ENCODE measurements at regions not wholly inside any gene's neighbourhood (a gene's known extent, or its start where the extent isn't known, plus 50 kb on each side); places are given as distances from the start of the nearest gene placed in this dataset.
"Not testable (repeated sequence)": the region's sequence is repeated elsewhere in the genome, so short reads cannot be mapped to it uniquely, and the experiment has no call there.

- no peak for DNase-seq
Measured at GRCh38 chr13:88739195-88739594, 1068.0 kb downstream of the SLITRK5 start.

- DNase-seq, result no peak
Measured at GRCh38 chr13:88744289-88744688, 1073.1 kb downstream of the SLITRK5 start.

DNA sequence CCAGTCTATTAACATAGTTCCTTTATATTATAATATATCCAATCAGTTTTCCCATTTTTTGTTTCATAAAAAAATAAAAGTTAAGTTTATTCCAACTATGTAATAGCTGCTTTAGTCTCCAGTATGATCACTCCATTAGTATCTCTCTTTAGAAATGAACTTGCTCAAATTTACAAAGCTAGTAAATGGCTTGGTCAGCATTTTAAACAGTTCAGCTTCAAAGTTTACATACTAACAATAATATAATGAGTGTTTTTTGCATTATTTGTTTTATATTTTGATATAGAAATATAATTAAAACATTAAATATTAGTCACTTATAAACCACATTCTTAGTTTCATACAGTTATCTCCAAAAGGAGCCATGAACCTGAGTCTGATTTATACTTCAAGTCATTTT is 1073.8 kb downstream of the SLITRK5 start:
- no peak for DNase-seq

GRCh38 chr13:88752041-88752440 is 1080.9 kb downstream of the SLITRK5 start:
- no peak for DNase-seq

DNA sequence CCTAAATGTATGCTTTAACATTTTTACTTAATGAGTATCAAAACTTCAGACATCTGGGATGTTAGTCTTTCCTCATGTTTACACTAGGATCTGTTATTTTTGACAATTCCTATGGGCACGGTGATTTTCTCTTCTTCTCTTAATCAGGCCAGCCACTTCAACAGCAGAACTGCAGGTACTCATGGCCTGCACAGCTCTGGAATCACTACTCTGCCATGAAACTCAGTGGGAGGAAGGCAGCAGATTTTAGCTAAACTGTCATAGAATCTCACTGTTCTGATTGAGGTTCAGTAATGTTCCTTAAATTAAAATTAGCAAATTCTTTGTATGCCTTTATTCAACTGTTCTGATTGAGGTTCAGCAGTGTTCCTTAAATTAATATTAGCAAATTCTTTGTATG is 1083.0 kb downstream of the SLITRK5 start:
- DNase-seq, result no peak

DNA sequence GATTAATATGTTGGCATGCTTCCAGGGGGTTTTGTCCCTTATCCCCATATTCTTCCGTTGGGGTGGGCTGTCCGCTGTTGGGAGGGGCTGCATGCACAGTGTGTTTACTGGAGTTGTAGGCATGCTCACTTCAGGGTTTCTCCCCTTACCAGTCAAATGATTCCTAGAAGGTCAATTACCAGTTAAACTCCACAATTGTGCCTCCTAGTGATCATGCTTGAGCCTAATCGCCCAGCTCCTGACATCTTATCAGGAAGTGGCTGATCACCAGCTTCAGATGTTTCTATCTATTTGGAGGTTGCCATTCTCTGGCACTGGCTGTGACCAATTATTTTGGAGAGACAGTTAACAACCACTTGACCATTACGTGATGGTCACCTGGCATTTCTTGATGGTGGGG is 1090.0 kb downstream of the SLITRK5 start:
- DNase-seq, result no peak

- no peak for DNase-seq
Measured at GRCh38 chr13:88764103-88764502, 1092.9 kb downstream of the SLITRK5 start.

- DNase-seq, result no peak
Measured at GRCh38 chr13:88800505-88800904, 1129.3 kb downstream of the SLITRK5 start.

- no peak for DNase-seq
Measured at GRCh38 chr13:88801361-88801760, 1130.2 kb downstream of the SLITRK5 start.

GRCh38 chr13:88802886-88803285 is 1131.7 kb downstream of the SLITRK5 start:
- DNase-seq, result no peak

DNA sequence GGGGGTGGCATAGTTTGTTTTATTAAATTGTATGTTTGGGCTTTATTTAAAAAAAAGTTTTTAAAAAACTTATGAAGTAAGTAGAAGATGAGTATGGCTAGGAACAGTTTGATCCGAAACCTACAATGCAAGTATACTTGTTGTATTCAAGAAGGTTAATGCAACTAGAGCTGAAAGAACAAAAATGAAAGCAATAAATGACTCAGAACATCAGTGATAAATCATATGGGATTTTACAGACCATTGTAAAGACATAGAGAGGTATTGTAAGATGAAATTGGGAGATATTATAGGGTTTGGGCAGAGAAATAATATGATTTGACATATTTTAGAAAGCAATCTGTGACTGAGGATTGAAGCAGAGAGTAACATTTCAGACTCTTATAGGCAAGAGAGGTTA is 1135.3 kb downstream of the SLITRK5 start:
- DNase-seq, result no peak

GRCh38 chr13:88817560-88817959 is 1146.4 kb downstream of the SLITRK5 start:
- no peak for DNase-seq

- no peak for DNase-seq
Measured at GRCh38 chr13:88823114-88823513, 1151.9 kb downstream of the SLITRK5 start.

DNA sequence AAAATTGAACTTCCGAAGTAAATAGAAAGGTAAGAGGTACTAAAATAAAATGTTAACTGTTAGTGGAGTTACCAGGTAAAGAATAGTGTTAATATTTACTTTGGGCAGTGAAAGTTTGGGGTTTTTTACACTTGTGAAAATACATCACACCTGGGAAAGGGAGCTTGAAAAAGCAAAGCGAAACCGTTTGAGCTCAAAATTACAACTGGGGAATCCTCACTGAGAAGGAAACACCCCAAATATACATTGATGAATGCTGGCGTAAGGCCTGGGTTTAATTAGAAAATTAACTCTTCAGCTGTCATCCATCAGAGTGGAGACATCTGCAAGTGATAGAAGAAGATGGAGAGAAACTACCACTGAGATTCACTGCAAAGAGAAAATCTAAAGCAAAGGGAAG is 1153.0 kb downstream of the SLITRK5 start:
- no peak for DNase-seq

DNA sequence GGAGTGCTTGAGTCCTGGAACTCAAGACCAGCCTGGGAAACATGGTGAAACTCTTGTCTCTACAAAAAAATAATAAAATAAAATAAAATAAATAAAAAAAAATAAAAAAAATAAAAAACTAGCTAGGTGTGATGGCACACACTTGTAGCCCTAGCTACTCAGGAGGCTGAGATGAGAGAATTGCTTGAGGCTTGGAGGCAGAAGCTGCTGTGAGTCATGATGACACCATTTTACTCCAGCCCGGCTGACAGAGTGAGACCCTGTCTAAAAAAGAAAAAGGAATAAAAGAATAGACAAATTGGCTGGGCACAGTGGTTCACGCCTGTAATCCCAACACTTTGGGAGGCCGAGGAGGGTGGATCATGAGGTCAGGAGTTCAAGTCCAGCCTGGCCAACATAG is 1168.9 kb downstream of the SLITRK5 start:
- DNase-seq, result no peak

DNA sequence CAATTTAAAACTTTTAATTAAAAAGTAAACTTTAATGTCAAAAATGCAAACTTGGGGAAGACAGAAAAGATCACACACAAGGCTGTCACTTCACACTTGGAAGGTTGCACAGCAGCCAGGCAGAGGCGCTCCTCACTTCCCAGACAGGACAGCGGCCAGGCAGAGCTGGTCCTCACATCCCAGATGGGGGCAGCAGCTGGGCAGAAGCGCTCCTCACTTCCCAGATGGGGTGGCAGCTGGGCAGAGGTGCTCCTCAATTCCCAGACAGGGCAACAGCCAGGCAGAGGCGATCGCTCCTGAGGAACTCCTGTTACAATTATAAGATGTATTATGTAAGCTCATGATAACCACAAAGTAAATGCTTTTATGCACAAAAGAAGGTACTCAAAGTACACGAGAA is 1181.1 kb downstream of the SLITRK5 start:
- not testable (repeated sequence) for DNase-seq

DNA sequence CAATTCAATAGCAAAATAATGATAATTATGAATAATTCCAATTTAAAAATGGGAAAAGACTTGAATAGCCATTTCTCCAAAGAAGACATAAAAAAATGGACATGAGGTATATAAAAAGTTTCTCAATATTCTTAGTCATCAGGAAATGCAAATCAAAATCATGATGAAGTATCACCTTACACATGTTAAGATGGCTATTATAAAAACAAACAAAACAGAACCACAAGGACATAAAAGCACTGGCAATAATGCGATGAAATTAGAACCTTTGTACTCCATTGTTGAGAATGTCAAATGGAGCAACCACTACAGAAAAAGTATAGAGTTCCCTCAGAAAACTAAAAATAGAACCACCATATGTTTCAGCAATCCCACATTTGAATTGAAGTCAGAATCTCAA is 1186.1 kb downstream of the SLITRK5 start:
- no peak for DNase-seq

- no peak for DNase-seq
Measured at GRCh38 chr13:88862095-88862620, 1191.0 kb downstream of the SLITRK5 start.

DNA sequence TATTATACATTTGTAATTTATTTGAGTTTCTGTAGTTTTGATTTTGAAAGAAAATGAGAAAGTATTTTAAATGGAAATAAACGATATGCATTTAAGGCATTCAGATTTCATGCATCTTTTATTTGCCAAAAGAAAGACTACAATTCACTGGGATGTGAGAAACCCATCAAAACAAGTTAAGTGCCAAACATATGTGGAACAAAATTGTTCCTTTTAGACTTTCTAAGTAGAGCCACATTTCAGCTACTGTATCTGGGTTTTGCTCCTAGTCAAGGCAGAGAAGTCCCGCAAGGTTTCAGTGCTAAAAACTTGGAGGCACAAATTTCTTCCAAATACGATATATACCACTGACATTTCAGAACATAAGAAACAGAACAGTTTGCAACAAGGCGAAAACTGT is 1191.9 kb downstream of the SLITRK5 start:
- no peak for DNase-seq

DNA sequence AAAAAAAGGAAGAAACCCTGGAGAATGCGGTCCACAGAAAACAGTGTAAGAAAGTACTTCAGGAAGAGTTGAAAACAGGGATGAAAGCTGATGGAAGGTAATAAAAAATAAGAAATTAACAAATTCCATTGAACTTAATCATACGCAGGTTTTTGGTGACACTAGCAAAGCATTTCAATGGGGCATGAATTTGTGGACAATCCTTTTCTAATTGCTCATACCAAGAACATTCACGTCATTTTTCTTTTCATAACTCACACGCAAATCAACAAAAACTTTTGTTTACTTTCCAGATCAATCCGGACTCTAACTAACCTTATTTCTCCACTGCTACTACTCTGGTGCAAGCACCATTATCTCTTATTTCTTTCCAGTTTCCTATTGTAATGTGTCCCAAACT is 1195.0 kb downstream of the SLITRK5 start:
- no peak for DNase-seq

DNA sequence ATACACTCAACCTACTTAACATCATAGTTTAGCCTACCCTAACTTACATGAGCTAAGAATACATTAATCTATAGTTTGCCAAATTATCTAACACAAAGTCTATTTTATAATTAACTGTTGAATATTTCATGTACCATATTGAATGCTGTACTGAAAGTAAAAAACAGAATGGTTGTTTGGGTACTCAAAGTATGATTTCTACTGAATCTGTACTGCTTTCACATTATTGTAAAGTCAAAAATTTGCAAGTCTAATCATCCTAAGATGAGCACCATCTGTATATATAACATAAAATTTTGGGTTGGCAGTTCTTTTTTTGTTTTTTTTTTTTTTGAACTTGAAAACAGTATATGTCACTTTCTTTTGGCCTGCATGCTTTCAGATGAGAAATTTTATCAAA is 1212.6 kb downstream of the SLITRK5 start:
- DNase-seq, result no peak

GRCh38 chr13:88887045-88887662 is 1216.0 kb downstream of the SLITRK5 start:
- DNase-seq, result no peak

DNA sequence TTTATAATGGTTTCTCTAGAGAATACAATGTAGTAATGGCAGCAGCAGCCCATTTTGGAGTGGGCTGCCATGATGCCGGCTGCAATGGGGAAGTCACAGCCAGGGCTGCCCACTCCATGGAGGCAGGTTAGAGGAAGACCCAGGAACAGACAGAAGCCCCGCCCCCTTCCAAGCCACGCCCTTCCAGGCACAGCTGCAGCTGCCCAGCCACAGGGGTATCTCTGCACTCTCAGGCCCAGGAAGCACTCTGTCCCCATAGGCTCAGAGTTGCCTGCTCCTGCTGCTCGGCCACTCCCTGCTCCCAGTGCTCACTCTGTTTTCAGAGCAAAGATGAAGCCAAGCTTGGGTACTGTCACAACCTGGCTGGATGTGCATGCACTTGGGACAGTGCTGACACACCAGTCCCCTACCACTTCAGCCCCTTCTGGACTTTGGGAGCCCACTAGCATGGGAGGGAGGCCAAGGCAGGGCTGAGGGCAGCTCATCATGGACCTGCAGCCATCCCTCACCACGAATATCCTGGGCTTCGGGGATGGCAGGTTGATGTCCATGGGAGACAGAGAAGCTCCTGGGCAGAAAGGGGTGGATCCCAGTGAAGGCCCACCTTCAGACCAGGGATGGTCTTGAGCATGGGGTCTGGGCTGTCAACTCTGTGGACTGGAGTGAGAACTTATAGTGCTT is 1224.2 kb downstream of the SLITRK5 start:
- no peak for DNase-seq

GRCh38 chr13:88896466-88896865 is 1225.3 kb downstream of the SLITRK5 start:
- DNase-seq, result no peak

- no peak for DNase-seq
Measured at GRCh38 chr13:88908961-88909441, 1237.8 kb downstream of the SLITRK5 start.

All from SW 1271 (cell line).